Caco-2 (cell line): ENCODE measurements at regions not wholly inside any gene's neighbourhood (a gene's known extent, or its start where the extent isn't known, plus 50 kb on each side); places are given as distances from the start of the nearest gene placed in this dataset.

ENCODE experiments used
- BruUV-seq: library from RNA; stranded (reverse); fragments of 400-500 nt; replicated peaks from 2 replicates; lab custom pipeline; 2021; lab: Mats Ljungman, UMichigan
- CTCF ChIA-PET: fragments of 300-600 bp; sonication (Branson Sonifier 250); formaldehyde crosslinking; loops from one replicate; lab custom pipeline; 2022; ENCODE audit warnings: antibody characterized with exemption; lab: Charles Lee
- POLR2A ChIA-PET: fragments of 300-600 bp; sonication (Branson Sonifier 250); formaldehyde crosslinking; loops from one replicate; lab custom pipeline; 2022; ENCODE audit warnings: antibody characterized with exemption; lab: Charles Lee
- DNase-seq, 2 experiments: peaks; one replicate each; pipeline versions ENCODE4 v3.0.0 to v3.0.0-alpha.2; 2020 to 2022
- H3K27me3 ChIP-seq: replicated peaks from 2 replicates; pipeline ENCODE4 v1.6.0; 2011; ENCODE audit warnings: low read length; ENCODE audit not compliant: control insufficient read depth, insufficient read depth
- H3K36me3 ChIP-seq: 2 replicates; pipeline ENCODE4 v1.5.1; 2011; ENCODE audit warnings: low read length; ENCODE audit not compliant: control insufficient read depth, insufficient read depth
- H3K4me1 ChIP-seq: fragments of 250-450 bp; sonication (Bioruptor Pico); 2 replicates; pipeline ENCODE4 v1.5.1; 2020; ENCODE audit warnings: mild to moderate bottlenecking
- H3K4me3 ChIP-seq: 2 replicates; pipeline ENCODE4 v1.5.1; 2011; ENCODE audit warnings: low read depth, mild to moderate bottlenecking, control low read depth, low read length
- H3K9me3 ChIP-seq: fragments of 250-450 bp; sonication (Bioruptor Pico); 2 replicates; pipeline ENCODE4 v1.5.1; 2020; ENCODE audit warnings: mild to moderate bottlenecking, moderate library complexity
- H3K27ac Mint-ChIP-seq: one replicate; pipeline ENCODE4 v1.8.0; 2022; ENCODE audit warnings: mixed read lengths; ENCODE audit not compliant: unreplicated experiment
- H3K27me3 Mint-ChIP-seq: one replicate; pipeline ENCODE4 v1.8.0; 2022; ENCODE audit warnings: mixed read lengths; ENCODE audit not compliant: insufficient read depth, unreplicated experiment
- H3K36me3 Mint-ChIP-seq: one replicate; pipeline ENCODE4 v1.8.0; 2022; ENCODE audit warnings: mild to moderate bottlenecking, mixed read lengths; ENCODE audit not compliant: insufficient read depth, unreplicated experiment
- H3K4me1 Mint-ChIP-seq: one replicate; pipeline ENCODE4 v1.8.0; 2022; ENCODE audit warnings: low read depth, mixed read lengths; ENCODE audit not compliant: unreplicated experiment
- H3K4me3 Mint-ChIP-seq: one replicate; pipeline ENCODE4 v1.8.0; 2022; ENCODE audit warnings: mild to moderate bottlenecking, moderate library complexity, mixed read lengths; ENCODE audit not compliant: unreplicated experiment
- H3K9me3 Mint-ChIP-seq: one replicate; pipeline ENCODE4 v1.8.0; 2022; ENCODE audit warnings: mixed read lengths; ENCODE audit not compliant: unreplicated experiment
- CTCF ChIP-seq, 2 experiments: fragments of 200-600 bp in 1 of 2; IDR thresholded peaks; 1 replicate in 1 of 2; 2 replicates in 1 of 2; pipeline versions ENCODE4 v1.5.1 to v1.8.0; 2011 to 2022; ENCODE audit warnings: antibody characterized with exemption in 1 of 2, control low read depth in 1 of 2, inconsistent platforms in 1 of 2, low read depth in 1 of 2, low read length in 1 of 2, mild to moderate bottlenecking in 1 of 2, moderate library complexity in 1 of 2; ENCODE audit not compliant: insufficient read depth in 1 of 2, severe bottlenecking in 1 of 2, unreplicated experiment in 1 of 2
- intact Hi-C: fragments of 100-400 bp; cut with micrococcal nuclease; formaldehyde crosslinking; loops from one replicate; pipeline ENCODE4 v1.10.0; 2022; ENCODE audit not compliant: unreplicated experiment

DNA sequence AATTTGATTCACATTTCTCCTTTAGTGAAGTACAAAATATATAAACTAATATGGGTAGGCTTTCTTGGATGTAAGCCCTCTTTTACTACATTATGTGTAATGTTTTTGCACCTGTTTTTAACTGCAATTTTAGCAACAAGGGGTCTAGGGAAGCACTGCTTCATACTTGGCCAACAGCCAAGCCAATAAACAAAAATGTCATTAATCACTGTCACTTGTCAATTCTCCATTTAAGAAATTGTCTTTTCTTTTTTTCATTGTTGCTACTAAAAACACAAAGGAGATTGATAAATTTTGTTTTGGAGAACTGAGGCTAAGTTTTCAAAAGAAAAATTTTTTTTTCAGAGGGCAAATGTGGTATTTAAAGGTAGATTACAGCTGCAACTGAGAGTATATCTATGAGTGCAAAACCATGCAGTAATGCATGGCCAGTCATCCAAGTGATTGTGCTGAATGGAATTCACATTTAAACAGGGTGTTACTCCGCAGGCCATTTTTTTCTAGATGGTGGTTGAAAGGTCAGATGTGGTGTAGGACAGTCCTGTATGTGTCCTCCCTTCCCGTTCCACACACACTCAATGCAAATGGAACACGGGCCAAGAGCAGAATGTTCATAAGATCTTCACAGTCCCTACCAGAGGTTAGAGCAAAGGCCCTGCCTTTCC is 503.0 kb upstream of the LMO3 start:
- Histone ChIP-seq H3K4me1 (no peaks in the 10 kb centered on the region), H3K27me3 (no peaks in the 10 kb centered on the region), H3K4me3 (no peak overlapping the region), H3K9me3 (no peaks in the 10 kb centered on the region), H3K36me3 (no peaks in the 10 kb centered on the region)
- Mint-ChIP-seq H3K36me3 (no peaks in the 10 kb centered on the region), H3K27me3 (peaks cover under 1% of the 10 kb centered on the region), H3K4me1 (no peaks in the 10 kb centered on the region), H3K9me3 (peaks cover 3% of the 10 kb centered on the region), H3K4me3 (no peak overlapping the region), H3K27ac (no peak overlapping the region)
- ChIA-PET POLR2A (no interaction called here), CTCF (no interaction called here)
- DNase-seq = no peak
- no peak for TF ChIP-seq CTCF (IDR thresholded peaks at IDR 0.05; ENCODE audit: insufficient read depth in 1 of 2, low read depth in 1 of 2, low read length in 1 of 2, severe bottlenecking in 1 of 2, unreplicated experiment in 1 of 2)
- intact Hi-C loops = no loop called here
- BruUV-seq = no TSS peak

DNA sequence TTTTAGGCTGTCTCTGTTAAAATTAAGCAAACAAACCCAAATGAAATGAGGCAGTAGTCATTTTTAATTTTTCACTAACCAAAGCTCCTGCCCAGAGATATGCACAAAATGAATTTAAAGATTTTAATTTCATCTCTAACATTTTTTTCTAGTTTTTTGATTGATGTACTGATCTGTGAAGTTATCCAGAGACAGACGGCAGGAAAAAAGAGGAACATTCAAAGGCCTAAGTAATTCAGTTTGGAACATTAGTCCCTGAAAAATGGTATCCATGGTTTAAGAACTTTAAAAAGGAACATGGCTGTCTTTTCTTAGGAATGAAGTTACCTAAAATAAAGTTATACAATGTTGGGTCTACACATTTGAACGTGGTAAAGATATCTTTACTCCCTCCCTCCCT is 498.8 kb upstream of the LMO3 start:
- no peak for TF ChIP-seq CTCF (IDR thresholded peaks at IDR 0.05; ENCODE audit: insufficient read depth in 1 of 2, low read depth in 1 of 2, low read length in 1 of 2, severe bottlenecking in 1 of 2, unreplicated experiment in 1 of 2)
- no peak overlapping the region for H3K4me3 Mint-ChIP-seq
- ChIA-PET POLR2A (no interaction called here), CTCF (no interaction called here)
- no peaks in the 10 kb centered on the region for H3K27me3 Mint-ChIP-seq
- no peak overlapping the region for H3K27ac Mint-ChIP-seq
- intact Hi-C loops = no loop called here
- Histone ChIP-seq H3K4me1 (no peaks in the 10 kb centered on the region), H3K27me3 (no peaks in the 10 kb centered on the region), H3K9me3 (no peaks in the 10 kb centered on the region; the same call in 1 of the 2 replicates), H3K4me3 (no peak overlapping the region), H3K36me3 (no peaks in the 10 kb centered on the region)
- H3K4me1 Mint-ChIP-seq = no peaks in the 10 kb centered on the region
- BruUV-seq = no TSS peak
- no peaks in the 10 kb centered on the region for H3K36me3 Mint-ChIP-seq
- no peaks in the 10 kb centered on the region for H3K9me3 Mint-ChIP-seq
- DNase-seq = no peak

- intact Hi-C loops = no loop called here
- no peaks in the 10 kb centered on the region for H3K4me1 Mint-ChIP-seq
- Histone ChIP-seq H3K4me1 (no peaks in the 10 kb centered on the region), H3K36me3 (no peaks in the 10 kb centered on the region), H3K4me3 (no peak overlapping the region), H3K27me3 (no peaks in the 10 kb centered on the region), H3K9me3 (no peaks in the 10 kb centered on the region; the same call in 1 of the 2 replicates)
- BruUV-seq = no TSS peak
- H3K9me3 Mint-ChIP-seq = no peaks in the 10 kb centered on the region
- no peak for DNase-seq
- no peaks in the 10 kb centered on the region for H3K36me3 Mint-ChIP-seq
- POLR2A ChIA-PET = no interaction called here
- TF ChIP-seq CTCF (IDR thresholded peaks at IDR 0.05; ENCODE audit: insufficient read depth in 1 of 2, low read depth in 1 of 2, low read length in 1 of 2, severe bottlenecking in 1 of 2, unreplicated experiment in 1 of 2) = no peak
- peaks cover 14% of the 10 kb centered on the region for H3K27me3 Mint-ChIP-seq
- no peak overlapping the region for H3K27ac Mint-ChIP-seq
- no peak overlapping the region for H3K4me3 Mint-ChIP-seq
- CTCF ChIA-PET = no interaction called here
These were observed 491.7 kb upstream of the LMO3 start for GRCh38 chr12:17097674-17098073.
